Tibial nerve (tissue), 4 donors: ENCODE measurements at regions not wholly inside any gene's neighbourhood (a gene's known extent, or its start where the extent isn't known, plus 50 kb on each side); places are given as distances from the start of the nearest gene placed in this dataset.

Experiments
- DNase-seq, 2 donors: peaks; one replicate each; pipeline ENCODE4 v3.0.0-alpha.2; 2019; ENCODE audit warnings: low spot score in 2 of 2
- H3K27ac ChIP-seq, 4 donors: fragments of 200-600 bp; sonication (generic) in 3 of 4; one replicate each; pipeline ENCODE4 v1.5.1; 2017 to 2019; ENCODE audit warnings: mild to moderate bottlenecking in 1 of 4
- H3K27me3 ChIP-seq, 2 donors: fragments of 200-600 bp; sonication (generic) in 1 of 2; one replicate each; pipeline versions ENCODE4 v1.5.1 to v1.6.0; 2017 to 2019
- H3K36me3 ChIP-seq, 3 donors: fragments of 200-600 bp; sonication (generic); one replicate each; pipeline ENCODE4 v1.5.1; 2018 to 2019
- H3K4me1 ChIP-seq, 4 donors: fragments of 200-600 bp; sonication (generic) in 3 of 4; one replicate each; pipeline ENCODE4 v1.5.1; 2017 to 2019
- H3K4me3 ChIP-seq, 4 donors: fragments of 200-600 bp; sonication (generic) in 3 of 4; one replicate each; pipeline ENCODE4 v1.5.1; 2017 to 2019; ENCODE audit warnings: mild to moderate bottlenecking in 1 of 4, moderate library complexity in 1 of 4
- H3K9me3 ChIP-seq, 4 donors: fragments of 200-600 bp; sonication (generic) in 3 of 4; one replicate each; pipeline ENCODE4 v1.5.1; 2017 to 2019
- EP300 ChIP-seq, 2 donors: sonication (generic); formaldehyde crosslinking; IDR thresholded peaks; one replicate each; pipeline ENCODE4 v1.6.1; 2017; ENCODE audit warnings: antibody characterized with exemption in 2 of 2, mild to moderate bottlenecking in 1 of 2
- POLR2A ChIP-seq, 2 donors: fragments of 450-650 bp; IDR thresholded peaks; one replicate each; pipeline ENCODE4 v1.6.1; 2017; ENCODE audit warnings: antibody characterized with exemption in 2 of 2, mild to moderate bottlenecking in 2 of 2, moderate library complexity in 2 of 2
- WGBS, 2 donors: methylation state at CpG; one replicate each; pipeline ENCODE4 v1.1.5; 2018; 5-methylcytosine and 5-hydroxymethylcytosine counted together
- TF ChIP-seq, protein P1 (sequence below), 5 experiments: fragments of 200-600 bp in 3 of 5; fragments of 450-650 bp in 2 of 5; sonication (generic) in 3 of 5; IDR thresholded peaks; one replicate each; pipeline ENCODE4 v1.5.1; 2016 to 2019; ENCODE audit warnings: antibody characterized with exemption in 5 of 5, mild to moderate bottlenecking in 3 of 5, moderate library complexity in 2 of 5

DNA sequence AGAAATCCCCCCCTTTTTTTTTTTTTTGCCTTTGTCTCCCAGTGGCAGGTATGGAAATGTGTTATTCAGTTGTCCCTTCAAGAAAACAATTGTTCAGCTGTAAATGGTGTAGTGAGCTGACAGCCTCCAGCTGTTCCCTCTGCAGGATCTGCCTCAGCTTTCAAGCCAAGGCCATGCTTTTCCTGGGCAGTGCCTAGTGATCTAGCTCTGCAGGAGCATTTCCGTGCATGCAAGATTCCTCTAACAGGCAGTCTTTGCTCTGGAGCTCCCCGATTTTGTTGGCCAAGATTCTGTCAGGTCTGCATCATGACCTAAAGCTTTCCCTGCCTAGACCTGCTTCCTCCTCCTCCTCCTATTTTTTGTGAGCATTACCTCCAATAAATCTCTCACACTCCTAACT, 300.7 kb upstream of the UBE2E3 start:
- no peaks in the 10 kb centered on the region for H3K4me1 ChIP-seq
- 55 to 66% methylated on average over 2 of the region's 2 CpGs for WGBS, 2 donors
- no peaks in the 10 kb centered on the region for H3K27me3 ChIP-seq
- no peaks in the 10 kb centered on the region for H3K9me3 ChIP-seq
- H3K4me3 ChIP-seq, result no peak overlapping the region
- TF ChIP-seq, protein P1, sequence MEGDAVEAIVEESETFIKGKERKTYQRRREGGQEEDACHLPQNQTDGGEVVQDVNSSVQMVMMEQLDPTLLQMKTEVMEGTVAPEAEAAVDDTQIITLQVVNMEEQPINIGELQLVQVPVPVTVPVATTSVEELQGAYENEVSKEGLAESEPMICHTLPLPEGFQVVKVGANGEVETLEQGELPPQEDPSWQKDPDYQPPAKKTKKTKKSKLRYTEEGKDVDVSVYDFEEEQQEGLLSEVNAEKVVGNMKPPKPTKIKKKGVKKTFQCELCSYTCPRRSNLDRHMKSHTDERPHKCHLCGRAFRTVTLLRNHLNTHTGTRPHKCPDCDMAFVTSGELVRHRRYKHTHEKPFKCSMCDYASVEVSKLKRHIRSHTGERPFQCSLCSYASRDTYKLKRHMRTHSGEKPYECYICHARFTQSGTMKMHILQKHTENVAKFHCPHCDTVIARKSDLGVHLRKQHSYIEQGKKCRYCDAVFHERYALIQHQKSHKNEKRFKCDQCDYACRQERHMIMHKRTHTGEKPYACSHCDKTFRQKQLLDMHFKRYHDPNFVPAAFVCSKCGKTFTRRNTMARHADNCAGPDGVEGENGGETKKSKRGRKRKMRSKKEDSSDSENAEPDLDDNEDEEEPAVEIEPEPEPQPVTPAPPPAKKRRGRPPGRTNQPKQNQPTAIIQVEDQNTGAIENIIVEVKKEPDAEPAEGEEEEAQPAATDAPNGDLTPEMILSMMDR (IDR thresholded peaks at IDR 0.05), result no peak
- TF ChIP-seq POLR2A (IDR thresholded peaks at IDR 0.05) (no peak), EP300 (IDR thresholded peaks at IDR 0.05) (no peak)
- H3K27ac ChIP-seq, result no peak overlapping the region
- no peaks in the 10 kb centered on the region for H3K36me3 ChIP-seq
- DNase-seq, result no peak

- H3K9me3 ChIP-seq, result no peaks in the 10 kb centered on the region
- H3K27me3 ChIP-seq, result no peaks in the 10 kb centered on the region
- no peak for DNase-seq
- H3K4me1 ChIP-seq, result no peaks in the 10 kb centered on the region
- H3K27ac ChIP-seq, result no peak overlapping the region
- H3K4me3 ChIP-seq, result no peak overlapping the region
- H3K36me3 ChIP-seq, result no peaks in the 10 kb centered on the region
- 45 to 49% methylated on average over 3 of the region's 3 CpGs for WGBS, 2 donors
- TF ChIP-seq, protein P1 (IDR thresholded peaks at IDR 0.05), result no peak
- TF ChIP-seq EP300 (IDR thresholded peaks at IDR 0.05) (no peak), POLR2A (IDR thresholded peaks at IDR 0.05) (no peak)
These were observed 301.8 kb upstream of the UBE2E3 start for GRCh38 chr2:180678625-180678972.

DNA sequence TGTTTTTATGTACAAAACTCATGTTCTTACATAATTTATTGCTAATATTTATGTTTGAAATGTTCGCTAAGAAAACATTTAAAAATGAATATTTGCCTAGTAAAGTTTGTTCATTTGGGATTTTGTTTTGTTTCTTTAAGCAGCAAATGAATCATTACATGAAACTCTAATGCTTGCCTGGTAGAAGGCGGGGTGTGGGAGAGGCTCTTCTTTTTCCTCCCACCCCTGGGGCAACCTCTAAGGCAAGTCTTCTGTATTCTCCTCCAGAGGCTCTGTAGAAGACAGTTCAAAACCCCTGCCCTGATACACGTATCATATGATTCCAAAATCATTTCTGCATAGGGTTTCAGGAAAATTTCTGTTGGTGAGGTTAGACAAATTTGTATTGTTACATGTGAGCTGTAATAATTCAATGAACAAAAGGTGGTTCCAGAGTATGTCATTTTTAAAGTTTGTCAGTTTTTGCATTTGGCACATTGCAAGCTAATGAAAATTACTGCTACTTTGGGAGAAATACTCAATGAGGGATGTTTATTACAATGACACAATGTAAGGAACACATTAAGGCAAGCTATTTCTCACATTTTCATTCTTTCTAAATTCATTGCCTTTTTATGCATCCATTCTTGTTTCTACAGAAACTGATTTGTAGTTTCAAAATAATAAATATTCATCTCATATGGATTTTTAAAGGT, 302.3 kb upstream of the UBE2E3 start:
- no peak for DNase-seq
- Histone ChIP-seq H3K4me3 (no peak overlapping the region), H3K36me3 (no peaks in the 10 kb centered on the region), H3K27ac (no peak overlapping the region), H3K9me3 (no peaks in the 10 kb centered on the region), H3K27me3 (no peaks in the 10 kb centered on the region), H3K4me1 (no peaks in the 10 kb centered on the region)
- TF ChIP-seq POLR2A (IDR thresholded peaks at IDR 0.05) (no peak), EP300 (IDR thresholded peaks at IDR 0.05) (no peak)
- TF ChIP-seq, protein P1 (IDR thresholded peaks at IDR 0.05), result no peak
- WGBS, 2 donors, result 48 to 65% methylated on average over 3 of the region's 3 CpGs

DNA sequence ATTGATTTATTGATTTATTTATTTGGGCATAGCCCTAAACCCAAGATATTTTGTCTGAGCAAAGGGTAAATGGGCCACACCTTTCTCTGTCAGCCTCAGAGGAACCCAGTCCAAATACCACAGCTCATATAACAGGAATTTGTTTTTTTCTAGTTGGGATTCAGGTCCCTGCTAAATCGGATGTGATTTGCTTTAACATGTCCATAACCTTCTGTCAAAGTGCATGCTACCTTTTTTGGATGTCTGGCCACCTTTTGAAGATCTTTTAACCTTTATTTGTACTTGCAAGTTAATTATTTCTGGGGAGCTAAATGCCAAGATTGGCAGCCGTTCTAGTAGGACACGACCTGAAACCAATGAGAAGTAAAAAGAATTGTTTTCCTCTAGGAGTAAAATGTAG, 303.2 kb upstream of the UBE2E3 start:
- H3K27ac ChIP-seq, result no peak overlapping the region
- no peak for TF ChIP-seq POLR2A (IDR thresholded peaks at IDR 0.05)
- TF ChIP-seq EP300 (IDR thresholded peaks at IDR 0.05), result no peak
- TF ChIP-seq, protein P1 (IDR thresholded peaks at IDR 0.05), result no peak
- H3K27me3 ChIP-seq, result no peaks in the 10 kb centered on the region
- no peak for DNase-seq
- H3K9me3 ChIP-seq, result no peaks in the 10 kb centered on the region
- no peaks in the 10 kb centered on the region for H3K4me1 ChIP-seq
- no peaks in the 10 kb centered on the region for H3K36me3 ChIP-seq
- H3K4me3 ChIP-seq, result no peak overlapping the region
- WGBS, 2 donors, result 53 to 59% methylated on average over 3 of the region's 3 CpGs

GRCh38 chr2:180676520-180677025, 303.8 kb upstream of the UBE2E3 start:
- H3K27me3 ChIP-seq, result no peaks in the 10 kb centered on the region
- H3K4me1 ChIP-seq, result no peaks in the 10 kb centered on the region
- DNase-seq, result no peak
- H3K36me3 ChIP-seq, result no peaks in the 10 kb centered on the region
- no peaks in the 10 kb centered on the region for H3K9me3 ChIP-seq
- TF ChIP-seq POLR2A (IDR thresholded peaks at IDR 0.05) (no peak), EP300 (IDR thresholded peaks at IDR 0.05) (no peak)
- TF ChIP-seq, protein P1 (IDR thresholded peaks at IDR 0.05), result no peak
- WGBS, 2 donors, result 96 to 100% methylated on average over 1 of the region's 1 CpG
- no peak overlapping the region for H3K4me3 ChIP-seq
- no peak overlapping the region for H3K27ac ChIP-seq
